HK-2 (cell line): ENCODE measurements at regions not wholly inside any gene's neighbourhood (a gene's known extent, or its start where the extent isn't known, plus 50 kb on each side); places are given as distances from the start of the nearest gene placed in this dataset.

Experiments used
- DNase-seq: peaks from one replicate; pipeline ENCODE4 v3.0.0-alpha.2; 2018; ENCODE audit not compliant: unreplicated experiment

GRCh38 chr7:31175672-31176071, 123.6 kb downstream of the ADCYAP1R1 start:
- DNase-seq: no peak

GRCh38 chr7:31171984-31172383, 119.9 kb downstream of the ADCYAP1R1 start:
- DNase-seq: no peak

- DNase-seq: no peak
These were observed 119.2 kb downstream of the ADCYAP1R1 start for GRCh38 chr7:31171216-31171785.
